NCI-H2171 treated with DMSO at 0.1 percent for 48 hours (cell line): ENCODE measurements at regions not wholly inside any gene's neighbourhood (a gene's known extent, or its start where the extent isn't known, plus 50 kb on each side); places are given as distances from the start of the nearest gene placed in this dataset.

ENCODE experiments used
- DNase-seq: peaks from one replicate; lab custom pipeline; 2025; lab: John Stamatoyannopoulos, UW

- peak; percentile 34 for DNase-seq
These were observed 257.6 kb downstream of the ANKRD60 start for GRCh38 chr20:57970856-57971255.

DNA sequence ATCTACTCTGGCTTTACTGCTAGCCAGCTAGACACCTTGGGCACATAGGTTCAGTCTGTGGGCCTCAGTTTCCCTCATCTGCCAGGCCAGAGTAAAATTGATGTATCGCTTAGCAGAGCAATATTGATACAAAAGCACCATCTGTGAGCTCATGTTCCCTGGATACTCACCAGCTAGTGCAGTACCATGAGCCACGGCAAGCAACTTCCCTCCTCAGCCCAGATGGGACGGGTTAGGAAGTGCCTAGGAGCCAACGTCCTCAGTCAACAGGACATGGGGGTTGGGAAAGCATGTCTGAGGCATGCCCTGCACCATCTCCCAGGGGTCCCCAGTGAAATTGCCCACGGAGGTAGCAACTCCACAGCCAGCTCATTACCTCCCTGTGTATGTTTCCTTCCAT lies 258.3 kb downstream of the ANKRD60 start:
- peak; percentile 12 for DNase-seq

DNA sequence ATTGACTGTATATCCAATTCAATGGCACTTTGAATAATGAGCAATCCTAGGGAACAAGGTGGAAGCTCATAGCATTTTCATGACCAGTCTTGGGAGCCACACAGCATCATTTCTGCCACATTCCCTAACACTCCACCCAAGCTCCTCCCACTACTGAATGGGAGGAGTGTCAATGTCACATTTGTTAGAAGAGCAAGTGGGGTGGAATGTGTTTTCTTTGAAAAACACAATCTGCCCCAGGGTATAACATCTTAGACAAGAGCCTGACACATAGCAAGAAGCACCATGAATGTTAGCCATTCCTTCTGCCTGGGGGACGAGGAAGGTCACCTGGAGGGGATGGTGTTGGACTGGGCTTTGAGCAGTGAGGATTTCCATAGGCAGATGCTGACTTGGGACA lies 258.3 kb upstream of the PMEPA1 start:
- no peak for DNase-seq

DNA sequence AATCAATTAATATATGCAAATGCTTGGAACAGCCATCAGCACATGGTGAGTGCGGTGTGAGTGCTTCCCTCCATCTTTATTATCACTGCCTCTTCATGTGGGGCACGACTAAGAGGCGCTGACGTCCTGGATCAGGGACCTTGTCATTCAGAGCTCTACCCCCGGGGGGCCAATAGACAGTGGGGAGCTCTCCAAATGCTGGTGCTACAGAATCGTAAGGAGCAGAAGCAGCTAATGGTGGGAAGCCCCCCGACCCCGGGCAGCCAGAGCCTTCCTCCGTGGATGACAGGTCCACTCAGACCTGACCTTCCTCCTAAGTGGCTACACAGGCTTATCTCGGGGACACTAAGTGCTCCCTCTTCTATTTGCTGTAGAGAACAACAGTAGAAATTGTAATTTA lies 257.5 kb upstream of the PMEPA1 start:
- no peak for DNase-seq

DNA sequence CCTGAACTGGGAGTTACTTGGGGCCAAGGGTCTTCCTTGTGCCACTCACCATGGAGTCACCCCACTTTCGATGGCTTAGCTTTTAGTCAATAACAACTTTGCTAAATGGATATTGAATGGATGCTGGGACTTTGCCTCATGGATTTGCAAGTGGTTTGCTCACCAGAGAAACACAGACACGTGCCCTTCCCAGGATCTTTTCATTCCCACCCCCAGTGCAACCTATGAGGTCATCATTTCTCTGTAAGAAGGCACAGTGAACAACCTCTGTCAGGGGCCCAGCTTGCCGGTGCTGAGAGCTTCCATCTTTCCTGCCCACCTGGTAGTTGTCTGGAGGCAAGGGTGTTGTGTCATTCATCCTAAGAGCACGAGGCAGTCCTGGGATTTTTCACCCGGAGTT lies 256.8 kb upstream of the PMEPA1 start:
- no peak for DNase-seq

GRCh38 chr20:57965441-57965840 lies 255.6 kb upstream of the PMEPA1 start:
- DNase-seq = no peak

DNA sequence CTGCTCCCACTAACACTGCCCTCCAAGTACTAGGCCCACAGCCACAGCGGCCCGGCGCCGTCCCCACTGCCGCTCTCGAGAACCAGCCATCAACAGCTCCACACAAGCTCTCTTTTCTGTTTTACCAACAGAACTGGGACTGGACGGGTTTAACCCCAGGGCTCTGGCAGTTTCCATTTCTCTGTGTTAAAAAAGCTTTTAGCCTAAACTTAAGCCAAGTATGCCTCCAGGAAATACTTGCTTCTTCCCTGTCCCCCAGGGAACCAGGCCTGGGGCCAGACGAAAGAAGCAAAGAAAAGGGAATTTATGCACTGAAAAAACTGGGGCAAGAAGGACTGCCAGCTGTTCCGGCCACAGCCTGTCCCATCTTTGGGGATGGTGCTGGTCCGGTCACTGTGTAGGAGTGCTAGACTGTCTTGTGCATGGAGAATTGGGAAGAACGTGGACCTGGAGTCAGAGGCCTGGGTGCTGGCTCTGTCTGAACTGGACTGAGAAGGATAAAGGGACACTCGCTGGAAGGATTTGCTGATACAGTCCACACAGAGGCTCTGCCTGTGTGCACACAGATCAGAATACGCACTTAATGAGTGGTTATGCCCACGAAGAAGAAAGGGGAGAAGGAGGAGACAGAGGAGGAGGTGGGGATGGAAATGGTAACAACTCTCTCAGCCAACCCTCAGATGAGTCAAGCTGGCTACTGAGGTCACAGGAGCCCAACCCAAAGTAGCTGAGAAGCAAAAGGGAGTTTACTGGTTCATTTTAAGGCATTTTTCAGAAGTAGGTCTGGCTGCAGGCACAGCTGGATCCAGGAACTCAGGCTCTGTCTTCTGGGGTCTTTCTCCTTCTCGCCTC lies 254.4 kb upstream of the PMEPA1 start:
- DNase-seq = no peak

DNA sequence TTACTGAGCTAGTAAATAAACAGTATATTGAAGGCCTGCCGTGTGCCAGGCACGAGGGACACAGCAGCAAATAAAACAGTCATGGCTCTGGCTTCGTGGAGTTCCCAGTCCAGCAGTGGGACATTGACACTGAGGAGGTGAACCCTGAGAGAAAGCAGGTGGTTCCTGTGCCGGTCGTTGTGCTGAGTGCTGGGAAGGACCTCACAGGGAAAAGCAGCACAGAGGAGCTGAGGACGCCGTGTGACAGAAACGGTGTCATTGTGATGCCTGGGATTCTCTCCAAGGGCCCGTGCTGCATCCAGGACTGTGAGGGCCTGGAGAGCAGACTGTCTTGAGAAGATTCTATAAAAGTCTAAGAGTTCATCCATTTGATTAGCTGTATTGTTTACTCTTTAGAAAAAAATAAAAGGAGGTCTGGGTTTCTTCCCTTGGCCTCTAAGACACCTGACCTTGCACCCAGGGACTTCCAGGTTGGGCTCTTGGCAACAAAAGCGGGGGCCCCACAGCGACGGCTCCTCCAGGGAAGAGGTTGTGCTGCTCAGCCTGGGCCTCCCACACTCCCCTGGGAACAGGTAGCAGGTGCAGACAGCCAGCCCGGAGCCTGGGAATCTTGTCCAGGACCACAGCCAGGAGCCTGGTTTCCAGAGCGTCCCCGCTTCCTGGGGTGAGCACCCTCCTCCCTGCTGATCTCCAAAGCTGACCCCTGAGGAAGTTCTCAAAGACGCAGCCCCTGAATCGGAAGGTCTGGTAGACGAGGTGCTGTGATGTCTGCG lies 251.2 kb upstream of the PMEPA1 start:
- peak; percentile 86 for DNase-seq

GRCh38 chr20:57959589-57959988 lies 249.8 kb upstream of the PMEPA1 start:
- no peak for DNase-seq

DNA sequence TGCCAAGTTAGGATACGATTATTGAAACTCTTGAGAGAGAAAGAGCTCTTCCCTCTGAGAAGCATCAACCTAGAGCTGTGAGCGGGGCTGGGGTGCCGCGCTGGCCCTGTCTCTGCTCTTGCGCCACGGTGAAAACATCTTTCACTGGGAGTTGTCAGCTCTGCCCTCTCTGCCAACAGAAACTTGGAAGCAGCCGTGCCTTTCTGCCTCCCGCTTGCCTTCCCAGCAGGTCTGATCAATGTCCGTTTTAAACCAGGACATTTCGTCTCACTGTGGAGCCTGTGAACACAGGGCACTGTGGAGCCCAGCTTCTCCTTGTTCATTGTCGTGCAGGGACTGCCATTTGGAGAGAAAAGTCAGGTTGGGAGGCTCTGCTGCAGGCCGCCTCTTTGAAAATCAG lies 249.2 kb upstream of the PMEPA1 start:
- no peak for DNase-seq

DNA sequence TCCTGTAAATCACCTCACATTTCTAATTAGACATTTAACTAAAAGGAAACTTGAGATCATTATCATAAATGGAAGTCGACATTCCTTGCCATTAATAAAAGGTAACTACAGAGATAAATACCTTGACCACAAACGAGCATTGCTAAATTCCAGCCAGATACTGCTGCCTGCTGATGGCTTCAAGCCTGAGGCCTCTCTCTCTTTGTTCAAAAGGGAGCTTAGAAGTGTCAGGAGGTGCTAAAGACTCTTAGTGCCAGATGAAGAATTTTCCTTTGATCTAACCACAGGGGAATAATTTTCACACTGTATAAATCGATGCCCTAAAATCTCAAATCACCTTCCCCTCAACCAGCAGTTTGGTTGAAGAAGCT lies 248.2 kb upstream of the PMEPA1 start:
- DNase-seq = no peak

GRCh38 chr20:57957411-57958049 lies 247.7 kb upstream of the PMEPA1 start:
- no peak for DNase-seq

DNA sequence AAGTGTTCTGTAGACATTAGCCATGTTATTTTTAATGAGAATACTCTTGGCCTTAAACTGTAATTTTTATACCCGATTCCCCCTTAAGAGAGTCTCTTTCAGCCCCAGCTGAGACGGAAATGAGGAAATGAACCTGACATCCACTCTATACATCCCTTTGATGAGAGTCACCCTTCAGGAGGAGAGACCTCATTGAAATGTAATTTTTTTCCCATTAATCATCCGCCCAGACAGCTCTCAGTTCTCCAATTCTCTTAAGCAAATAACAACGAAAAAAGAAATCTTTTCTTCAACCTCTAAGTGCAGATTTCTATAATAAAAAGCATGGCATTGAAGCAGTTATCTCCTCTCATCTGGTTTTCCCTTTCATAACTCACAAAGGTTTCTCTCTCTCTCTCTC lies 243.8 kb upstream of the PMEPA1 start:
- DNase-seq = no peak

GRCh38 chr20:57952136-57952535 lies 242.3 kb upstream of the PMEPA1 start:
- DNase-seq = no peak

GRCh38 chr20:57951549-57951948 lies 241.7 kb upstream of the PMEPA1 start:
- DNase-seq = no peak

GRCh38 chr20:57950764-57951485 lies 241.1 kb upstream of the PMEPA1 start:
- no peak for DNase-seq

DNA sequence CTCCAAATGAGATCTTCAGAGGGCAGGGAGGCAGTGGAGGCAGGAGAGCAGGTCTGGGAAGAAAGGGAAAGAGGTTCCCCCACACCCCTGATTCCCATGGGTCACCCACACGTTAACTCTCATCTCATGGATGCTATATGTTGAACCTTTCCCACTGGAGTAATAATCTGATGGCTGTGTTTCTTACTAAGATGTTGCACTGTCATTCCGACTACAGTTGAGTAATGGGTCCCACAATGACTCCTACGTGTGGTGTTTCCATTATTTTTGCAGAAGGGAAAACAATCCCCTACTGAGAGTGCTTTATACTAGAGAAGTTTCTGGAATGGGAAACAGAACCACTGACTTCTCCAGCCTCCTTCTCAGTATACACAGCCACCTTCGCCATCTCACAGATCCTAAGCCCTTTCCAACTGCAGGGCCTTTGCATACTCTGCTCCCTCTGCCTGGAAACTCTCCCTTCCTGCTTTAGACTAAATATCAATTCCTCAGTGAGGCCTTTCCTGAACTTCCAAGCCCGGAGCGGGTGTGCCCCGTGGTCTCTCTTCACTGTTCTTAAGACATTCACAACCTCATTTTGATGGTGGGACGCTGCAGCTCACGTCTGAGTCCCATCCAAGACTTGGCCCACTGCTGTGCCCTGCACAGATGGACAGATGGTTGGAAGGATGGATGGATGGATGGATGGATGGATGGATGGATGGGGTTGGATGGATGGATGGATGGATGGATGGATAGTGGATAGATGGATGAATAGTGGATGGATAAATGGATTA lies 238.6 kb upstream of the PMEPA1 start:
- DNase-seq = no peak

- no peak for DNase-seq
These were observed 237.8 kb upstream of the PMEPA1 start for GRCh38 chr20:57947421-57948179.

DNA sequence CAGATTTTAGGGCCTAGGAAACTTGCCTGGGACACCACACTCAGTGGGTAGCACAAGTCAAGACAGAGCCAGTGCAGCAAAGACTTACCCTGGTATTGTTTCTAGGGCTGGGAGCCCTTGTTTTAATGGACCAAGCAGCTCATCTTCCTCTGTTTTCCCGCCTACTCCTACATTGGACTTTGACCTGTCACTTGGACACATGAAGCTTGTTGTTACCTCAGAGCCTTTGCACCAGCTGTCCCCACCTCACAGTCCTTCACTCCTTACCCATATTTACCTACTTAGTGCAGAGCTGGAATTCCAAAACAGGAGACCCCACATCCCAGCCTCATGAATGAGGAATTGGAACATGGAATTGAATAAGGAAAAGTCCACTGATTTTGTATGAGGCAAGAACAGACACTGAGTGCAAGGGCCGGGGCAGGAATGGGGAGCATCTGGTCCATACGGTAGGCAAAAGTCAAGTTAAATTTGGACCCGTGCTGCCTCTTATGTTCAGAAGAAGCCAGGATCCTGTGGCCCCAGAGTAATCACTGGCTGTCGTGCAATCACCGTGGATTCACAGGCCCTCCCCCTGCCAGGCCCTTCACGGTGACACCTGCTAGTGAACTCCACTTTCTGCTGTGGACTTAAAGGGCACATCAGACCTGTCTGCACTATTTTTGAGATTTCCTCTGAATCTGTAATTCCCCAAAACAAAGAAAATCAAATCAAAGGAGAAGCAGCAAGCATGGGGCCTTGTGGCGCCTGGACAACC lies 236.9 kb upstream of the PMEPA1 start:
- DNase-seq = no peak

DNA sequence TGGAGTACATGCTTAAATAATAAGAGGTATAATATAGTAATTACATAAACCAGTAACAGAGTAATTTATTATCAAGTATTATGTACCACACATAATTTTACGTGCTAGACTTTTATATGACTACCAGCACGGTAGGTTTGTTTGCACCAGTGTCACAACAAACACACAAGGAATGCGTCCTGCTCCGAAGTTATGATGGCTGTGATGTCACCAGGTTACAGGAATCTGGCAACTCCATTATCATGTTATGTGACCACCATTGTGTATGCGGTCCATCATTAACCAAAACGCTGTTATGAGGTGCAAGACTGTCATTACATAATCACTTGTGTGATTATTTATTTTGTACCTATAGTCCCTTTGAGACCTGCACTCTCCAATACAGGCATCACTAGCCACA lies 235.2 kb upstream of the PMEPA1 start:
- no peak for DNase-seq
